ENCODE measurements at regions not wholly inside any gene's neighbourhood (a gene's known extent, or its start where the extent isn't known, plus 50 kb on each side); places are given as distances from the start of the nearest gene placed in this dataset.

DNA sequence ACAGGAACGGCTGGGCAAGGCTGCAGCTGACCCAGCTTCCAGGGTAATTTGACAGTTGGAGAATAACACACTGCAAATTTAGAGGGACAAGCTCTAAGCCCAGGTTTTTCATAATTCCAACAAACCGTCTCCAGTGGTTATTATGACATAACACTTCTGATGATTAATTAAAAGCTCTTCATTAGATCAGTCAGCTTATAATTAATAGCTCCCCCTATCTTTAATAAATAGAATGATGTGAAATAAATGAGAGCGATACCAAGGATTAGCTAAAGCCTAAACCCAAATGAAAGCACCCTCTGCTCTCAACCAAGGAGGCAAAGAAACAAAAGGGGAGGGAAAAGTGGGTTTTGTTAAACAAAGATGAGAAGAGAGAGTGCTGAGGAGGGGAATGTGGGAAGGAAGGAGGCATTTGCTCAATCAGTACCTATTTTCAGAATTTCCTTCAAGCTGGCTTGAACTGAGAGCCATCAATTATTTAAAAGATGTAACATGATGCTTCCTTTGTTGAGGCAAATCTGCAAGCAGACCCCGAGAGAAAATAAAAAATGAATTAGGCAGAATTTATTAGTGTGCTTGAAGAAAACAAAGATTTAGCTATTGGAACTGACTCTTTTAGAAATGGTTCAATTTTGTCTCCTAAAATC lies 221.8 kb upstream of the ESRRG start:
- peaks cover 11% of the 10 kb centered on the region for H3K9me3 Mint-ChIP-seq
- H3K27me3 Mint-ChIP-seq: no peaks in the 10 kb centered on the region

DNA sequence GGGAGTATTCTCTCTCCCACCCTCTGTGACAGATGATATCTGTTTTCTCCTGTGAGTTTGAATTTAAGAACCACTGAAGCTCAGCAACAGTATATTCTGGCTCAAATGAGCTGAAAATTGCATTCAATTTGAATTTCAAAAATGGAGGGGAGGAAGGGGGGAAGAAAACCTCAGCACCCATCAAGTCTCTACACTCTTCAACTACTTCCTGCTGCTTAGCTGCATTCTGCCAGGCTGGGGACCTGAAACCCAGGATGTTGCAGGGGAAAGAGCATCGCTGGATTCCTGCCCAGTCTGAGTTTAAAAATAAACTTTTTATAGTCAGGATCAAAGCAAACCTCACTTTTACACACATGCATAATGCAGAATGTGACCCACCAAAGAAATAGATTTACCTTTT lies 214.3 kb upstream of the ESRRG start:
- Mint-ChIP-seq H3K27ac (no peak overlapping the region), H3K36me3 (no peaks in the 10 kb centered on the region), H3K9me3 (no peaks in the 10 kb centered on the region), H3K4me1 (ENCODE audit: low read depth in 2 of 2) (no peaks in the 10 kb centered on the region), H3K4me3 (no peak overlapping the region), H3K27me3 (no peaks in the 10 kb centered on the region)
- ATAC-seq: no peak
- DNase-seq (ENCODE audit: low spot score): no peak

More for the DNA sequence above, 221.8 kb upstream of the ESRRG start:
- DNase-seq (ENCODE audit: low spot score): no peak
- no peak overlapping the region for H3K4me3 Mint-ChIP-seq
- no peak overlapping the region for H3K27ac Mint-ChIP-seq
- no peaks in the 10 kb centered on the region for H3K36me3 Mint-ChIP-seq
- ATAC-seq: no peak
- no peaks in the 10 kb centered on the region for H3K4me1 Mint-ChIP-seq (ENCODE audit: low read depth in 2 of 2)

DNA sequence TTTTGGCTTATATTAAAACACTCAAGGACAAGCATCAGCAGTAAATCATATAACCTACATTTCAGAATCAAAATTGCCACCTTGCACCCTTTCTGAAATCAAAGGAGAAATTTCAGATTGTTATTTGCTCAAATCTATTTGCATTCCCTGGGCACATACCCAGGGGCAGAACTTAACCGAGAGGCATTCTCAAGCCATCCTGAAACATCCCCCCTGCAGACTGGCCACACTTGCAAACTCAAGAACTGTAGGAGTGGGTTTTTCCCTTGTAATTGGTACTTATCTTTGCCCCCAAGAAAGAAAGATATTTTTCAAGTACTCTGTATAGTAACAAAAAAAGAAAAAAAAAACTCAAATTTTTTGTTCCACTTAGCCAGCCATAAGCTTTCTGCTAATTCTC lies 213.6 kb upstream of the ESRRG start:
- no peak overlapping the region for H3K27ac Mint-ChIP-seq
- no peaks in the 10 kb centered on the region for H3K4me1 Mint-ChIP-seq (ENCODE audit: low read depth in 2 of 2)
- no peaks in the 10 kb centered on the region for H3K27me3 Mint-ChIP-seq
- DNase-seq (ENCODE audit: low spot score) (no peak), ATAC-seq (no peak)
- no peak overlapping the region for H3K4me3 Mint-ChIP-seq
- no peaks in the 10 kb centered on the region for H3K36me3 Mint-ChIP-seq
- no peaks in the 10 kb centered on the region for H3K9me3 Mint-ChIP-seq

DNA sequence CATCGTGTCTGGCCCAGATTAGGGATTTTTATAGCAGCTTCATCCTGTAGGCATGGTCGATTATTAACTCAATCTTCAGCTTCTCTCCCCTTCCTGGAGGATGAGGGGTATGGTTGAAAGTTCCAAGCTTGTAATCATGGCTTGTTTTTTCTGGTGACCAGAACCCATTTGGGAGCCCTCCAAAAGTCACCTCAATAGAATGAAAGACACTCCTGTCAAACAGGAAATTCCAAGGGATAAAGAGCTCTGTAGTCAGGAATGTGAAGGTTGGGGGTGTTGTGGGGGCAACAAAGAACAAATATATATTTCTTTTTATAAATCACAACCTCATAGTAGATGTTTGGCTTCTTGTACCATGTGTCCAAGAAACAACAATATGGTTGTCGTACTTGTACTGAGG lies 212.7 kb upstream of the ESRRG start:
- H3K4me1 Mint-ChIP-seq (ENCODE audit: low read depth in 2 of 2): no peaks in the 10 kb centered on the region
- no peaks in the 10 kb centered on the region for H3K36me3 Mint-ChIP-seq
- no peak for ATAC-seq
- H3K4me3 Mint-ChIP-seq: no peak overlapping the region
- H3K27ac Mint-ChIP-seq: no peak overlapping the region
- DNase-seq (ENCODE audit: low spot score): no peak
- no peaks in the 10 kb centered on the region for H3K27me3 Mint-ChIP-seq
- H3K9me3 Mint-ChIP-seq: no peaks in the 10 kb centered on the region

DNA sequence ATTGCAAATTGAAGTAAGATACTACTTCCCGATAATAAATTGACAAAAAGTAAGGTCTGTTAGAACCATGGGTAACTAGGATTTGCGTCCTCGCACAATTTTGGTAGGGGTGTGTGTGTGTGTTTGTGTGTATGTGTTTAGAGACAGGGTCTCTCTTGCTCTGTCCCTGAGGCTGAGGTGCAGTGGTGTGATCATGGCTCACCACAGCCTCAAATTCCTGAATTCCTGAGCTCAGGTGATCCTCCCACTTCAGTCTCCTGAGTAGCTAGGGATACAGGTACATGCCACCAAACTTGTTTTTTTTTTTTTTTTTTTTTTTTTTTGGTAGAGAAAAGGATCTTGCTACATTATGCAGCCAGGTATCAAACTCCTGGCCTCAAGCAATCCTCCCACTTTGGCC lies 209.2 kb upstream of the ESRRG start:
- Mint-ChIP-seq H3K36me3 (no peaks in the 10 kb centered on the region), H3K4me3 (no peak overlapping the region), H3K27me3 (no peaks in the 10 kb centered on the region), H3K9me3 (no peaks in the 10 kb centered on the region), H3K27ac (no peak overlapping the region), H3K4me1 (ENCODE audit: low read depth in 2 of 2) (no peaks in the 10 kb centered on the region)
- no peak for DNase-seq (ENCODE audit: low spot score)
- no peak for ATAC-seq

DNA sequence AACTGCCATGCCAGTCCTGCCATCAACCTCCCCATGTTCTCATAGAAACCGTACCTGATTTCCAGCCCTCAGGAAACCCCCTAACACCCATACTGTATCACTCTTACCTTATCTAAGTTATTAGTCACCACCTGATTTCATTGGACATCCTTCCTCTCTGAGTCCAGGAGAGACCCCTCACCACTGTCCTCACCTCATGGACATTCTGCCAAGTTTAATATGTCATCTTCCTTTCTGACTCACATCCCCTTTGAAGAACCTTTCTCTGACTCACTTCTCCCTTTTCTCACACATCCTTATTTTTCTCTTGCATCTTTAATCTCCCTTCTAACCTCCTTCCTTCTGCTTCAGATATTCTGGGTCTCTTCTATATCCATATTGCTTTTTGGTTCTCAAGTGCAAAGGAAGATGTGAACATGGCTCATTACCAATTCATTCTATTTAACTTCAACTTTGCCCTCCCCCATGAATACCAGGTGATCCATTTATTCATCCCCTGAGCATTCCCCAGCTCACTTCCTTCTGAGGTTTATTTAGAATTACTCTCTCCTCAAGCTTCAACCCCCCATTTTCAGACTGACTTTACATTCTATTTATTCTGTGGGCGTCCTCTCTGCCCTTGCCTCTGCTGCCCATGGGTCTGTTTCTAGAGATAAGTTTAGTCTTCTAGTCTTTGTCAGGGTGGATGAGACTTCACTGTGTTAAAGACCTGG lies 206.8 kb upstream of the ESRRG start:
- Mint-ChIP-seq H3K27me3 (no peaks in the 10 kb centered on the region), H3K9me3 (no peaks in the 10 kb centered on the region), H3K4me1 (ENCODE audit: low read depth in 2 of 2) (no peaks in the 10 kb centered on the region), H3K27ac (no peak overlapping the region), H3K36me3 (no peaks in the 10 kb centered on the region), H3K4me3 (no peak overlapping the region)
- DNase-seq (ENCODE audit: low spot score) (no peak), ATAC-seq (no peak)

DNA sequence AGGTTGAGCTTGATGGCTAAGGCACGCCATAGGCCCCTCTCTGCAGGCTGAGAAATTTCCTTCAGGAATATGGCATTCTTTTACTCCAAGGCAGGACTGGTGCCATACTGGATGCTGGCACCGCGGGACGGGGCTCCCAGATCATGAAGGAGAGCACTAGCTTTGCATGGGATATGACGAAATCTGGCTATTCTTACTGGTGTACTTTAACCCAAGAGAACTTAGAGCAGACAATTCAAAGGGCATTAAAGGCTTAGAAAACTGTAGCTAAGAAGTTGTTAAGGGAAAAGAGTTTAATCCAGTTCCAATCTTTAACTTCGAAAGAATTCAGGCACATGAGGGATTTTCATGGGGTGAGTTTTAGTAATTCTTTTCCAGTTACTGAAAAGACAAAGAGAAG lies 204.4 kb upstream of the ESRRG start:
- Mint-ChIP-seq H3K4me1 (ENCODE audit: low read depth in 2 of 2) (no peaks in the 10 kb centered on the region), H3K9me3 (peaks cover 4% of the 10 kb centered on the region), H3K4me3 (no peak overlapping the region), H3K27ac (no peak overlapping the region), H3K27me3 (no peaks in the 10 kb centered on the region), H3K36me3 (no peaks in the 10 kb centered on the region)
- DNase-seq (ENCODE audit: low spot score) (no peak), ATAC-seq (no peak)

DNA sequence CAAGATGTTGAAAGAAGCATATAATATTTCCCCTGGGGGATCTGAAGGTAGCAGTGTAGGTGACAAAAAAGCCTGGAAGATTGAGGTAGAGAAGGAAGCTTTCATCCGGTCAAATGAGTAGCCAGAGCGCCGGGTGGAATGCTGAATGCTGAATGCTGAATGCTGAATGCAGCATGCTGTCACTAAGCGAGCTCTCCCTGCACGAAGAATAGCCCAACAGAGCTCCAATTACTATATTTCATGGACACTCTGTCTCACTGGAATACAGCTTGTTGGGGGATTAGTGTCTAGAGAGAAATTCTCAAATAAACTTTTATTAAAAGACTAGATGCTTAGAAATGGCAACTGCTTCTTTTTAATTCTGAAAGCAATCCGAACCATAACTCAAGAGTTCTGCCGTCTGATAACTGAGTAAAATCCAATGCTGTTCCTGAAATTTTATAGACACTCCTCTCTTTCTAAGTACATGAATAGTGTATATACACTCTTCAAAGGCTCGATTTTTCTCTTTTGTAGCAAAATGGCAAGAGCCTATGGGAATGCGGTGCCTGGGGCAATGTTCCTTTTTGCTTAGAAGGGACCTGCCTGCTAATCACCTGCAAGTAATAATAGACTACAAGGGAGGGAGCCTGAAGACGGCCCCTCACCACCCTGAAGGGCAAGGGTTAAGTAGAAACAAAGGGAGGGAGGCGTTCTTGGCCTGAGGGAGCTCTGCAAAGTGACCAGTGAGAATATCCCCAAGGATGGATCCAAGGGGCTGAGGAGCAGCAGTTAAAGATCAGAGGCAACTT lies 203.7 kb upstream of the ESRRG start:
- DNase-seq (ENCODE audit: low spot score): no peak
- no peak overlapping the region for H3K4me3 Mint-ChIP-seq
- no peaks in the 10 kb centered on the region for H3K4me1 Mint-ChIP-seq (ENCODE audit: low read depth in 2 of 2)
- H3K27ac Mint-ChIP-seq: no peak overlapping the region
- H3K9me3 Mint-ChIP-seq: peaks cover 6% of the 10 kb centered on the region
- H3K36me3 Mint-ChIP-seq: no peaks in the 10 kb centered on the region
- no peaks in the 10 kb centered on the region for H3K27me3 Mint-ChIP-seq
- no peak for ATAC-seq

DNA sequence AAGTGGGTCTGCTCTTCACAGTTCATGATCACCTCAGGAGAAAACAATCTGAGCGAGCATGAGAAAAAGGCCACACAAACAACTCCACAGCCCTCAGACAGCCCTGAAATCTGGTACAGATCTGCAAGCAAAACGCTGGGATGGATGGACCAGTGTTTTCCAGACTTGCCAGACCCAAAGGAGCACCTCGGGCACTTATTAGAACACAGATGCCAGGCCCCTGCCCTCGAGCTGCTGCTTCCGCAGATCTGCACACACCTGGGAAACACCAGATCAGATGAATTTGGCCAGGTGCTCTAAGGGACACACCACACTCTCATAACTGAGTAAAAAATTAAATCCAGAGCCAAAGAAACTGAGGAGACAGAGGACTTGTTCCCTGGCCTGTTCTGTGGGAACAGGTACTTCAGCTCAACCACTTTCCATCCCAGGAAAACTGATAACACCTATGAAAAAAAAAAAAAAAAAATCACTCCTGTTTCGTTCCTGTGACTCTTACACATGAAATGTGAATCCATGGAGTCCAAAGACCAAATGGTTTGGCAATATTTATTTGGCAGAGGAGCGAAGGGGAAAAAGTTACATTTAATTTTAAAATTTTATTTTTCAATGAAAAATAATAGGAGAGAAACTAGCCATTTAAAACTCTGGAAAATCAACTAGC lies 202.9 kb upstream of the ESRRG start:
- Mint-ChIP-seq H3K36me3 (no peaks in the 10 kb centered on the region), H3K27ac (no peak overlapping the region), H3K4me1 (ENCODE audit: low read depth in 2 of 2) (no peaks in the 10 kb centered on the region), H3K27me3 (no peaks in the 10 kb centered on the region), H3K9me3 (peaks cover 7% of the 10 kb centered on the region), H3K4me3 (no peak overlapping the region)
- no peak for ATAC-seq
- DNase-seq (ENCODE audit: low spot score): no peak

DNA sequence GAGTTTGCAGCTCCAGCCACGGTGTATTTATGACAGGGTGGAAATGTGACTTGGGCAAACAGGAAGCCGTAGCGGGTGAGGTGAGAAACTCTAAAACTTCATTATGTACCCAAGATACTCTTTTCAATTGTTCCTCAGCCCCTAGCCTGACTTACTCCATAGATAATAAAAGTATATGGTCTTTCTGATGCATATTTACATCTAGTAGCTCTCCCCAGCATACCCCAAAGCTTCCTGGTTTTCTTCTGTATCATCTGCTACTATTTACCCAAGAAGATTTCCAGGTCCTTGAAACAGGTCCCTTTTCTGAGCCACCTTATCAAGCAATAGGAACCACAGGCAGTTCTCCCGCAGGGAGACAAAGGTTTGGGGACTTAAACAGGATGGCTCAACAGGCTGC lies 201.5 kb upstream of the ESRRG start:
- no peak overlapping the region for H3K4me3 Mint-ChIP-seq
- peaks cover 7% of the 10 kb centered on the region for H3K9me3 Mint-ChIP-seq
- ATAC-seq: no peak
- no peaks in the 10 kb centered on the region for H3K36me3 Mint-ChIP-seq
- no peak overlapping the region for H3K27ac Mint-ChIP-seq
- H3K27me3 Mint-ChIP-seq: no peaks in the 10 kb centered on the region
- no peaks in the 10 kb centered on the region for H3K4me1 Mint-ChIP-seq (ENCODE audit: low read depth in 2 of 2)
- DNase-seq (ENCODE audit: low spot score): no peak

DNA sequence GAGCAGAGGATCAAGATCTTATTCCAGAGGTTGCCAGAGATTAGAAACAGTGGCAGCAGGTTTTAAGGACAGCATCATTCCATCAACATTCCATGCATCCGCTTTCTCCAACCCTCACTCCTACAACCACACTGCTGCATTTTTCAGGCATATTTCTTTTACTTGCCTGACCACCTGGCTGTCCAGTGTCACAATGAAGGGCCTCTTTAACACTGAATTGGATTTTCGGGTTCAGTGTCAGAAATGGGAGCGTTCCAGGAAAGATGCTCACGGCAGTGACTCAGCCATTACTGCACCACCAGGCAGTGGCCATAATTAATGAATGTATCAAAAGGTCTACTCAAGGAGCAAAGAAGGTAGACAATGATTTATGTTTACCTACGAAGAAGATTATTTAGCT lies 200.4 kb upstream of the ESRRG start:
- Mint-ChIP-seq H3K27me3 (no peaks in the 10 kb centered on the region), H3K27ac (no peak overlapping the region), H3K4me3 (no peak overlapping the region), H3K36me3 (no peaks in the 10 kb centered on the region), H3K9me3 (peaks cover 7% of the 10 kb centered on the region), H3K4me1 (ENCODE audit: low read depth in 2 of 2) (no peaks in the 10 kb centered on the region)
- ATAC-seq (no peak), DNase-seq (ENCODE audit: low spot score) (no peak)

DNA sequence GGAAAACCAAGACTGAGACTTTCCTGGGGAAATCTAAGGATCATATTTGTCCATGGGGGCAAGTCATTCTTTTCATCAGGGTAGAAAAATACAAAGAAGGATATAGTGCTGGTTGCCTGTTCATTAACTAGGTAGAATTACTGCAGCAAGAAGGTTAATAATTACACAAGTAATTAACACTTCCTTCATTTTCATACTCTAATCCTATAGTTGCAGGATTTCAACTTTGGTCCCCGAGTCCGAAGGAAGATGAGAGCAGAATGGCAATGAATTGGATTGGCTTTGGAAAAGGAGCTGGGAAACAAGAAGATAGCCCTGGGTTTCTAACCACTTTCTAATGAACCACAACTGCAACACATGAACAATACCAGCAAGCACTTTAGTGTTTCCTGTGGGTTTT lies 199.2 kb upstream of the ESRRG start:
- no peaks in the 10 kb centered on the region for H3K36me3 Mint-ChIP-seq
- no peaks in the 10 kb centered on the region for H3K4me1 Mint-ChIP-seq (ENCODE audit: low read depth in 2 of 2)
- peaks cover 7% of the 10 kb centered on the region for H3K9me3 Mint-ChIP-seq
- H3K4me3 Mint-ChIP-seq: no peak overlapping the region
- no peak overlapping the region for H3K27ac Mint-ChIP-seq
- ATAC-seq (no peak), DNase-seq (ENCODE audit: low spot score) (no peak)
- H3K27me3 Mint-ChIP-seq: no peaks in the 10 kb centered on the region

DNA sequence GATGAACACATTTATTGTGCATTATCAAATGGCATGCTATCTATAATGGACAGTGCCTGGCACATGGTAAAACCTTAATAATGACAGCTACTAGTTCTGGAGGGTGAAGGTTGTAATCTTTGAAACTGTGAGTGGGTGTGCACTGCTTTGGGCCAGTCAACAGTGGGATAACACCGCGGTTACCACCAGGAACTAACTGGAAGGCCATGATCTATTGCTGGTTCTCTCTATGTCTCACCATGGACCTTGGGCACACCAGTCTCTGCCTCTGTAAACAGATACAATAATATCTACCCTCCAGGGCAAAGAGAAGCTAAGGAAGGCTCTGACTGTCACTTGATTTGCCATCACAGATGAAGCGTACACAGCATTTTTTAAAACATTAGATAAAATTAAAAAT lies 198.6 kb upstream of the ESRRG start:
- no peaks in the 10 kb centered on the region for H3K27me3 Mint-ChIP-seq
- H3K4me1 Mint-ChIP-seq (ENCODE audit: low read depth in 2 of 2): no peaks in the 10 kb centered on the region
- ATAC-seq (no peak), DNase-seq (ENCODE audit: low spot score) (no peak)
- H3K27ac Mint-ChIP-seq: no peak overlapping the region
- no peak overlapping the region for H3K4me3 Mint-ChIP-seq
- H3K36me3 Mint-ChIP-seq: no peaks in the 10 kb centered on the region
- peaks cover 7% of the 10 kb centered on the region for H3K9me3 Mint-ChIP-seq

All from natural killer cell treated with Interleukin-12 subunit alpha and Interleukin-12 subunit beta and Interleukin-15 and Interleukin-18, amount 100 ng/mL, for 72 hours (primary cell).